K562 (cell line): ENCODE measurements at regions not wholly inside any gene's neighbourhood (a gene's known extent, or its start where the extent isn't known, plus 50 kb on each side); places are given as distances from the start of the nearest gene placed in this dataset.
A peak's percentile ranks its signal among the peaks of the same experiment; 100 is the strongest.

Experiments
- CBX2 ChIP-seq: fragments of 200-600 bp; sonication (generic); IDR thresholded peaks from one replicate; pipeline ENCODE4 v1.6.1; 2012; ENCODE audit warnings: mild to moderate bottlenecking, low read length, inconsistent platforms; ENCODE audit not compliant: insufficient read depth, poor library complexity, severe bottlenecking
- DDX20 ChIP-seq: fragments of 450-650 bp; IDR thresholded peaks from 2 replicates; pipeline ENCODE4 v1.6.1; 2016; ENCODE audit warnings: missing genetic modification characterization, low read depth, mild to moderate bottlenecking, missing compliant biosample characterization, moderate library complexity
- EGR1 ChIP-seq: fragments of 450-650 bp; conservative IDR thresholded peaks from 2 replicates; pipeline ENCODE4 v1.6.1; 2017; ENCODE audit warnings: mild to moderate bottlenecking
- ERF ChIP-seq: fragments of 450-650 bp; formaldehyde crosslinking; IDR thresholded peaks from 2 replicates; pipeline ENCODE4 v1.4.0; 2020; ENCODE audit warnings: mild to moderate bottlenecking, mixed read lengths
- NCOA2 ChIP-seq, 2 experiments: fragments of 450-650 bp; IDR thresholded peaks; 2 replicates each; pipeline ENCODE4 v1.6.1; 2018; ENCODE audit warnings: mild to moderate bottlenecking in 2 of 2, moderate library complexity in 1 of 2; ENCODE audit not compliant: partially characterized antibody in 2 of 2
- PHF21A ChIP-seq: fragments of 450-650 bp; IDR thresholded peaks from 2 replicates; pipeline ENCODE4 v1.6.1; 2017; ENCODE audit warnings: low read depth, borderline replicate concordance
- RFX7 ChIP-seq: fragments of 250-450 bp; sonication (Bioruptor Pico); IDR thresholded peaks from 2 replicates; pipeline ENCODE4 v1.5.1; 2021; ENCODE audit warnings: mild to moderate bottlenecking
- TBP ChIP-seq: optimal IDR thresholded peaks from 2 replicates; pipeline ENCODE3; 2011; ENCODE audit warnings: low read depth, low read length, improper control_type of control experiment
- ZNF12 ChIP-seq: sonication (generic); formaldehyde crosslinking; IDR thresholded peaks from 2 replicates; pipeline ENCODE4 v1.4.0; 2020; ENCODE audit warnings: mild to moderate bottlenecking, missing genetic modification reagents
- ZNF124 ChIP-seq: sonication (generic); formaldehyde crosslinking; IDR thresholded peaks from 2 replicates; pipeline ENCODE4 v1.8.1; 2022; ENCODE audit warnings: missing genetic modification reagents
- ZNF77 ChIP-seq: fragments of 250-450 bp; sonication (Bioruptor Pico); IDR thresholded peaks from 2 replicates; pipeline ENCODE4 v1.5.0; 2020
- TF ChIP-seq, protein P1 (sequence below), 2 experiments: fragments of 450-650 bp; formaldehyde crosslinking in 1 of 2; IDR thresholded peaks; 2 replicates each; pipeline versions ENCODE4 v1.4.0 to v1.6.1; 2014 to 2020; ENCODE audit warnings: mild to moderate bottlenecking in 2 of 2, borderline replicate concordance in 1 of 2, low read depth in 1 of 2
- TF ChIP-seq, protein P2 (sequence below): sonication (generic); formaldehyde crosslinking; IDR thresholded peaks from 2 replicates; pipeline ENCODE4 v1.8.1; 2022; ENCODE audit warnings: missing genetic modification reagents
- TF ChIP-seq, protein P3 (sequence below), 2 experiments: fragments of 150-350 bp in 1 of 2; IDR thresholded peaks; 2 replicates each; pipeline ENCODE4 v1.6.1; 2012 to 2016; ENCODE audit warnings: low read depth in 2 of 2, low read length in 2 of 2, mild to moderate bottlenecking in 1 of 2, moderate library complexity in 1 of 2
- TF ChIP-seq, protein P4 (sequence below): sonication (generic); formaldehyde crosslinking; IDR thresholded peaks from 2 replicates; pipeline ENCODE4 v1.8.0; 2022; ENCODE audit warnings: mild to moderate bottlenecking, missing genetic modification reagents

DNA sequence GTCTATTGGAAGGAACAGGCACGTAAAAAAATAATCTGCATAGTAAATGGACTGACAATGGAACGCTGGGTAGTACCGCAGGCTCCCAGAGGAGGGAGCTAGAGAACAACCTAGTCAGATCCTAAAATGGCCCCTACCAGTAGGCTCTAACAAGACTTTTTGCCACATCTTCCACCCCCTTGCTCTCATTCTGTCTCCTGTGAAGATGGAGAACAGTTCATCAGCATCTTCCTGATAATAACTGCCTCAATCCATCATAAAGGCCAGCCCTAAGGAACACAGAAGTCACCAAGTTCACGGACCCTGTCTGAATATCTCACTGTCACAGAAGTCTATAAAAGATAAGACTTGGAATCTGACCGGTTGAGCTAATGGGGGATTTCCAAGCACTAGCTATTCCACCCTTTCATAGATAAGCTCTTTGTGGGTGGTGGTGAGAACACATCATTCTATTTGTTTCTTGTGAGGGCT is 133.4 kb downstream of the SLC1A3 start (continued):
- TF ChIP-seq, protein P1, sequence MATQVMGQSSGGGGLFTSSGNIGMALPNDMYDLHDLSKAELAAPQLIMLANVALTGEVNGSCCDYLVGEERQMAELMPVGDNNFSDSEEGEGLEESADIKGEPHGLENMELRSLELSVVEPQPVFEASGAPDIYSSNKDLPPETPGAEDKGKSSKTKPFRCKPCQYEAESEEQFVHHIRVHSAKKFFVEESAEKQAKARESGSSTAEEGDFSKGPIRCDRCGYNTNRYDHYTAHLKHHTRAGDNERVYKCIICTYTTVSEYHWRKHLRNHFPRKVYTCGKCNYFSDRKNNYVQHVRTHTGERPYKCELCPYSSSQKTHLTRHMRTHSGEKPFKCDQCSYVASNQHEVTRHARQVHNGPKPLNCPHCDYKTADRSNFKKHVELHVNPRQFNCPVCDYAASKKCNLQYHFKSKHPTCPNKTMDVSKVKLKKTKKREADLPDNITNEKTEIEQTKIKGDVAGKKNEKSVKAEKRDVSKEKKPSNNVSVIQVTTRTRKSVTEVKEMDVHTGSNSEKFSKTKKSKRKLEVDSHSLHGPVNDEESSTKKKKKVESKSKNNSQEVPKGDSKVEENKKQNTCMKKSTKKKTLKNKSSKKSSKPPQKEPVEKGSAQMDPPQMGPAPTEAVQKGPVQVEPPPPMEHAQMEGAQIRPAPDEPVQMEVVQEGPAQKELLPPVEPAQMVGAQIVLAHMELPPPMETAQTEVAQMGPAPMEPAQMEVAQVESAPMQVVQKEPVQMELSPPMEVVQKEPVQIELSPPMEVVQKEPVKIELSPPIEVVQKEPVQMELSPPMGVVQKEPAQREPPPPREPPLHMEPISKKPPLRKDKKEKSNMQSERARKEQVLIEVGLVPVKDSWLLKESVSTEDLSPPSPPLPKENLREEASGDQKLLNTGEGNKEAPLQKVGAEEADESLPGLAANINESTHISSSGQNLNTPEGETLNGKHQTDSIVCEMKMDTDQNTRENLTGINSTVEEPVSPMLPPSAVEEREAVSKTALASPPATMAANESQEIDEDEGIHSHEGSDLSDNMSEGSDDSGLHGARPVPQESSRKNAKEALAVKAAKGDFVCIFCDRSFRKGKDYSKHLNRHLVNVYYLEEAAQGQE (IDR thresholded peaks at IDR 0.05; ENCODE audit: borderline replicate concordance), result peak; percentile 78
- TF ChIP-seq, protein P1 (CRISPR knock-in tag; IDR thresholded peaks at IDR 0.05; ENCODE audit: low read depth), result no peak
- TF ChIP-seq PHF21A (no peak), ERF (CRISPR knock-in tag) (no peak), DDX20 (tag) (no peak), NCOA2 (IDR thresholded peaks at IDR 0.05; ENCODE audit: partially characterized antibody in 2 of 2) (no peak), ZNF124 (CRISPR knock-in tag) (no peak), CBX2 (no peak), TBP (no peak), ZNF77 (CRISPR knock-in tag) (no peak), EGR1 (peak; percentile 41), ZNF12 (no peak), RFX7 (no peak)
- TF ChIP-seq, protein P2, sequence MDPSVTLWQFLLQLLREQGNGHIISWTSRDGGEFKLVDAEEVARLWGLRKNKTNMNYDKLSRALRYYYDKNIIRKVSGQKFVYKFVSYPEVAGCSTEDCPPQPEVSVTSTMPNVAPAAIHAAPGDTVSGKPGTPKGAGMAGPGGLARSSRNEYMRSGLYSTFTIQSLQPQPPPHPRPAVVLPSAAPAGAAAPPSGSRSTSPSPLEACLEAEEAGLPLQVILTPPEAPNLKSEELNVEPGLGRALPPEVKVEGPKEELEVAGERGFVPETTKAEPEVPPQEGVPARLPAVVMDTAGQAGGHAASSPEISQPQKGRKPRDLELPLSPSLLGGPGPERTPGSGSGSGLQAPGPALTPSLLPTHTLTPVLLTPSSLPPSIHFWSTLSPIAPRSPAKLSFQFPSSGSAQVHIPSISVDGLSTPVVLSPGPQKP (CRISPR knock-in tag), result no peak
- TF ChIP-seq, protein P3, sequence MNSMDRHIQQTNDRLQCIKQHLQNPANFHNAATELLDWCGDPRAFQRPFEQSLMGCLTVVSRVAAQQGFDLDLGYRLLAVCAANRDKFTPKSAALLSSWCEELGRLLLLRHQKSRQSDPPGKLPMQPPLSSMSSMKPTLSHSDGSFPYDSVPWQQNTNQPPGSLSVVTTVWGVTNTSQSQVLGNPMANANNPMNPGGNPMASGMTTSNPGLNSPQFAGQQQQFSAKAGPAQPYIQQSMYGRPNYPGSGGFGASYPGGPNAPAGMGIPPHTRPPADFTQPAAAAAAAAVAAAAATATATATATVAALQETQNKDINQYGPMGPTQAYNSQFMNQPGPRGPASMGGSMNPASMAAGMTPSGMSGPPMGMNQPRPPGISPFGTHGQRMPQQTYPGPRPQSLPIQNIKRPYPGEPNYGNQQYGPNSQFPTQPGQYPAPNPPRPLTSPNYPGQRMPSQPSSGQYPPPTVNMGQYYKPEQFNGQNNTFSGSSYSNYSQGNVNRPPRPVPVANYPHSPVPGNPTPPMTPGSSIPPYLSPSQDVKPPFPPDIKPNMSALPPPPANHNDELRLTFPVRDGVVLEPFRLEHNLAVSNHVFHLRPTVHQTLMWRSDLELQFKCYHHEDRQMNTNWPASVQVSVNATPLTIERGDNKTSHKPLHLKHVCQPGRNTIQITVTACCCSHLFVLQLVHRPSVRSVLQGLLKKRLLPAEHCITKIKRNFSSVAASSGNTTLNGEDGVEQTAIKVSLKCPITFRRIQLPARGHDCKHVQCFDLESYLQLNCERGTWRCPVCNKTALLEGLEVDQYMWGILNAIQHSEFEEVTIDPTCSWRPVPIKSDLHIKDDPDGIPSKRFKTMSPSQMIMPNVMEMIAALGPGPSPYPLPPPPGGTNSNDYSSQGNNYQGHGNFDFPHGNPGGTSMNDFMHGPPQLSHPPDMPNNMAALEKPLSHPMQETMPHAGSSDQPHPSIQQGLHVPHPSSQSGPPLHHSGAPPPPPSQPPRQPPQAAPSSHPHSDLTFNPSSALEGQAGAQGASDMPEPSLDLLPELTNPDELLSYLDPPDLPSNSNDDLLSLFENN (IDR thresholded peaks at IDR 0.05; ENCODE audit: low read depth in 2 of 2, low read length in 2 of 2), result 0 out of 4 replicates have a peak, but pooled peaks of 1 of the 2 experiments have one; percentile 58
- TF ChIP-seq, protein P4, sequence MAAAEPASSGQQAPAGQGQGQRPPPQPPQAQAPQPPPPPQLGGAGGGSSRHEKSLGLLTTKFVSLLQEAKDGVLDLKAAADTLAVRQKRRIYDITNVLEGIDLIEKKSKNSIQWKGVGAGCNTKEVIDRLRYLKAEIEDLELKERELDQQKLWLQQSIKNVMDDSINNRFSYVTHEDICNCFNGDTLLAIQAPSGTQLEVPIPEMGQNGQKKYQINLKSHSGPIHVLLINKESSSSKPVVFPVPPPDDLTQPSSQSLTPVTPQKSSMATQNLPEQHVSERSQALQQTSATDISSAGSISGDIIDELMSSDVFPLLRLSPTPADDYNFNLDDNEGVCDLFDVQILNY (CRISPR knock-in tag), result no peak
